GM20000 (cell line): ENCODE measurements at regions not wholly inside any gene's neighbourhood (a gene's known extent, or its start where the extent isn't known, plus 50 kb on each side); places are given as distances from the start of the nearest gene placed in this dataset.

Experiments used
- DNase-seq: peaks from one replicate; pipeline ENCODE4 v3.0.0; 2012; ENCODE audit warnings: low spot score
- CTCF ChIP-seq: IDR thresholded peaks from 2 replicates; pipeline ENCODE4 v1.5.1; 2012; ENCODE audit warnings: mild to moderate bottlenecking, control low read depth; ENCODE audit errors: extremely low read depth, missing control alignments

- DNase-seq: no peak
- TF ChIP-seq CTCF: no peak
Measured at GRCh38 chr16:85213926-85214675, 101.8 kb upstream of the CIBAR2 start.

GRCh38 chr16:85215478-85216118 is 103.3 kb upstream of the CIBAR2 start:
- no peak for TF ChIP-seq CTCF
- DNase-seq: no peak

GRCh38 chr16:85216522-85217375 is 104.5 kb upstream of the CIBAR2 start:
- peak; percentile 61 for DNase-seq
- no peak for TF ChIP-seq CTCF

GRCh38 chr16:85220125-85220839 is 108.0 kb upstream of the CIBAR2 start:
- no peak for DNase-seq

GRCh38 chr16:85220964-85221731 is 108.9 kb upstream of the CIBAR2 start:
- DNase-seq: no peak
- no peak for TF ChIP-seq CTCF

More at GRCh38 chr16:85220125-85220839, 108.0 kb upstream of the CIBAR2 start:
- no peak for TF ChIP-seq CTCF

- DNase-seq: no peak
- no peak for TF ChIP-seq CTCF
Measured at GRCh38 chr16:85221771-85222154, 109.5 kb upstream of the CIBAR2 start.
